Endodermal cell (in vitro differentiated cells): ENCODE measurements at regions not wholly inside any gene's neighbourhood (a gene's known extent, or its start where the extent isn't known, plus 50 kb on each side); places are given as distances from the start of the nearest gene placed in this dataset.

Experiments
- DNase-seq: peaks from one replicate; pipeline ENCODE4 v3.0.0-alpha.2; 2017
- H3K27ac ChIP-seq: 2 replicates; pipeline ENCODE4 v1.5.1; 2013; ENCODE audit warnings: mild to moderate bottlenecking, low read depth, low read length, moderate library complexity
- H3K27me3 ChIP-seq: 2 replicates; pipeline ENCODE4 v1.6.1; 2013; ENCODE audit warnings: mild to moderate bottlenecking, low read length, moderate library complexity; ENCODE audit not compliant: insufficient read depth, control insufficient read depth, poor library complexity, severe bottlenecking
- H3K36me3 ChIP-seq: 2 replicates; pipeline ENCODE4 v1.7.0; 2013; ENCODE audit warnings: mild to moderate bottlenecking, low read length, moderate library complexity; ENCODE audit not compliant: control insufficient read depth, insufficient read depth
- H3K4me1 ChIP-seq: one replicate; pipeline ENCODE4 v1.7.0; 2013; ENCODE audit warnings: low read length; ENCODE audit not compliant: control insufficient read depth, insufficient read depth
- H3K4me3 ChIP-seq: 2 replicates; pipeline ENCODE4 v1.5.1; 2013; ENCODE audit warnings: mild to moderate bottlenecking, low read length, moderate library complexity
- H3K9ac ChIP-seq: 2 replicates; pipeline ENCODE4 v1.6.1; 2013; ENCODE audit warnings: mild to moderate bottlenecking, low read length, moderate library complexity; ENCODE audit not compliant: poor library complexity, severe bottlenecking; ENCODE audit errors: extremely low read depth
- H3K9me3 ChIP-seq: 2 replicates; pipeline ENCODE4 v1.6.1; 2013; ENCODE audit warnings: mild to moderate bottlenecking, low read length, moderate library complexity; ENCODE audit not compliant: control insufficient read depth
- H3K27ac Mint-ChIP-seq: 2 replicates; pipeline ENCODE4 v1.8.0; 2020; ENCODE audit warnings: mixed read lengths
- H3K27me3 Mint-ChIP-seq: 2 replicates; pipeline ENCODE4 v1.8.0; 2021; ENCODE audit warnings: mild to moderate bottlenecking, mixed read lengths; ENCODE audit not compliant: insufficient read depth
- H3K36me3 Mint-ChIP-seq: 2 replicates; pipeline ENCODE4 v1.8.0; 2020; ENCODE audit warnings: low read depth, mixed read lengths
- H3K4me1 Mint-ChIP-seq: 2 replicates; pipeline ENCODE4 v1.8.0; 2020; ENCODE audit warnings: mixed read lengths
- H3K4me3 Mint-ChIP-seq: 2 replicates; pipeline ENCODE4 v1.8.0; 2020; ENCODE audit warnings: mild to moderate bottlenecking, moderate library complexity, mixed read lengths
- H3K9me3 Mint-ChIP-seq: 2 replicates; pipeline ENCODE4 v1.8.0; 2020; ENCODE audit warnings: mild to moderate bottlenecking, mixed read lengths
- WGBS, 2 experiments: methylation state at CpG; one replicate each; pipeline versions ENCODE4 v1.1.5 to v1.1.7; 2013; ENCODE audit warnings: missing lambda C conversion rate in 2 of 2, mixed read lengths in 1 of 2; ENCODE audit not compliant: insufficient coverage in 1 of 2, insufficient read length in 1 of 2; 5-methylcytosine and 5-hydroxymethylcytosine counted together
- TF ChIP-seq, protein P1 (sequence below): fragments of 200-600 bp; sonication (generic); conservative IDR thresholded peaks from 2 replicates; pipeline ENCODE4 v1.5.0; 2021; ENCODE audit warnings: antibody characterized with exemption, mild to moderate bottlenecking

DNA sequence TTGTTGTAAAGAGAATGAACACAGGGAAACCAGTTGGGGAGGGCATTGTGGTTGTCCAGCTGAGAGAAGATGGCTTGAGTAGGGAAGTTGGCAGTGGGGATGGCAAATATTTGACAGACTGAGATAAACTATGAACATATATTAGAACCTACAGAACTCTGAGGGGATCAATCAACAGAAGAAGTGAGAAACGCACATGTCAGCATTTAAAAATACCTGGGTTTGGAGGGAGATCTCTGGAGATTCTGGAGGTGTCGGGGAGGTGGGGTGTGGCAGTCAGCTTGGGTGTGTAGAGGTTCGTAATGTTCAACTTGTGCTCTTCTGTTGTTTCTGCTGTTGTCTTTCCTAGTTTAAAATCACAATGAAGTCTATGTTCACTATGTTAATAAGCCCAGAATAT lies 517.8 kb downstream of the AACS start:
- H3K27me3 Mint-ChIP-seq, result no peaks in the 10 kb centered on the region
- H3K4me1 ChIP-seq, result no peaks in the 10 kb centered on the region
- no peaks in the 10 kb centered on the region for H3K4me1 Mint-ChIP-seq
- H3K36me3 Mint-ChIP-seq, result no peaks in the 10 kb centered on the region
- peaks cover 12% of the 10 kb centered on the region for H3K9me3 Mint-ChIP-seq
- H3K4me3 Mint-ChIP-seq, result no peak overlapping the region
- no peak overlapping the region for H3K27ac ChIP-seq
- peaks cover 9% of the 10 kb centered on the region for H3K9me3 ChIP-seq
- no peaks in the 10 kb centered on the region for H3K27me3 ChIP-seq
- TF ChIP-seq, protein P1, sequence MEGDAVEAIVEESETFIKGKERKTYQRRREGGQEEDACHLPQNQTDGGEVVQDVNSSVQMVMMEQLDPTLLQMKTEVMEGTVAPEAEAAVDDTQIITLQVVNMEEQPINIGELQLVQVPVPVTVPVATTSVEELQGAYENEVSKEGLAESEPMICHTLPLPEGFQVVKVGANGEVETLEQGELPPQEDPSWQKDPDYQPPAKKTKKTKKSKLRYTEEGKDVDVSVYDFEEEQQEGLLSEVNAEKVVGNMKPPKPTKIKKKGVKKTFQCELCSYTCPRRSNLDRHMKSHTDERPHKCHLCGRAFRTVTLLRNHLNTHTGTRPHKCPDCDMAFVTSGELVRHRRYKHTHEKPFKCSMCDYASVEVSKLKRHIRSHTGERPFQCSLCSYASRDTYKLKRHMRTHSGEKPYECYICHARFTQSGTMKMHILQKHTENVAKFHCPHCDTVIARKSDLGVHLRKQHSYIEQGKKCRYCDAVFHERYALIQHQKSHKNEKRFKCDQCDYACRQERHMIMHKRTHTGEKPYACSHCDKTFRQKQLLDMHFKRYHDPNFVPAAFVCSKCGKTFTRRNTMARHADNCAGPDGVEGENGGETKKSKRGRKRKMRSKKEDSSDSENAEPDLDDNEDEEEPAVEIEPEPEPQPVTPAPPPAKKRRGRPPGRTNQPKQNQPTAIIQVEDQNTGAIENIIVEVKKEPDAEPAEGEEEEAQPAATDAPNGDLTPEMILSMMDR, result no peak
- no peak overlapping the region for H3K9ac ChIP-seq
- no peaks in the 10 kb centered on the region for H3K36me3 ChIP-seq
- WGBS, 2 experiments, result 94 to 100% methylated on average over 3 of the region's 3 CpGs
- no peak for DNase-seq
- H3K27ac Mint-ChIP-seq, result no peak overlapping the region
- no peak overlapping the region for H3K4me3 ChIP-seq

DNA sequence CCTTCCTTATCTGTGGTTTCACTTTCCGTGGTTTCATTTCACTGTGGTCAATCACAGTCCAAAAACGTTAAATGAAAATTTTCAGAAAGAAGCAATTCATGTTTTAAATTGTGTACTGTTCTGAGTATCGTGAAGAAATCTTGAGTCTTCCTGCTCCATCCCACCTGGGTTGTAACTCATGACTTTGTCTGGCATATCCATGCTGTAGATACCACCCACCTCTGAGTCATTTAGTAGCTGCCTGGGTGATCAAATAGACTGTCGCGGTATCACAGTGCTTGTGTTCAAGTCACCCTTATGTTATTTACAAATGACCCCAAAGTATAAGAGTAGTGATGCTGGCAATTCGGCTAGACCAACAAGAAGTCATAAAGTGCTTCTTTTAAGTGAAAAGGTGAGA lies 521.2 kb downstream of the AACS start:
- no peak overlapping the region for H3K4me3 Mint-ChIP-seq
- no peaks in the 10 kb centered on the region for H3K36me3 Mint-ChIP-seq
- Histone ChIP-seq H3K36me3 (no peaks in the 10 kb centered on the region), H3K4me3 (no peak overlapping the region), H3K27me3 (no peaks in the 10 kb centered on the region), H3K4me1 (no peaks in the 10 kb centered on the region), H3K9ac (no peak overlapping the region), H3K9me3 (no peaks in the 10 kb centered on the region), H3K27ac (no peak overlapping the region)
- H3K9me3 Mint-ChIP-seq, result no peaks in the 10 kb centered on the region
- no peaks in the 10 kb centered on the region for H3K4me1 Mint-ChIP-seq
- H3K27me3 Mint-ChIP-seq, result no peaks in the 10 kb centered on the region
- 87 to 88% methylated on average over 5 to 6 of the region's 6 CpGs for WGBS, 2 experiments
- TF ChIP-seq, protein P1, result no peak
- no peak overlapping the region for H3K27ac Mint-ChIP-seq
- DNase-seq, result no peak

DNA sequence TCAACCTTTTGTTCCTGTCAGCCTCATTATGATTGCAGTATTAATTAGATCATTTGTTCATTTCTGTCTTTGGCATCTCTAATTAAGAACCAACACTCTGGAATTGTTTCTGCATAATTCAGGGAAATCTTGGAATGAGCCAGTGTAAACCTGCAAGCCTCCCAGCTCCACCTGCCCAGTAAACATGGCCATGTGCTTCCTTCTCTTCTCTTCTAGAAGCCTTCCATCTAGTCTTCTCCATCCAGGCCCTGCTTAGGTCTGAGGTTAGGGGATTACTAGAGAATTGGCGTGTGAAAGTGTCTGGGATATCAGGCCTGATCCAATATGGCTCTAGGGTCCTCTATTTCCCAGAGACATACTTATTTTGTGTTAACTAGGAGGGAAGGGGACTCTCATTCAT lies 528.0 kb downstream of the AACS start:
- DNase-seq, result no peak
- no peak overlapping the region for H3K27ac ChIP-seq
- peaks cover 2% of the 10 kb centered on the region for H3K36me3 Mint-ChIP-seq
- no peaks in the 10 kb centered on the region for H3K36me3 ChIP-seq
- no peak overlapping the region for H3K9ac ChIP-seq
- H3K4me3 ChIP-seq, result no peak overlapping the region
- WGBS, 2 experiments, result 100% methylated on average over 1 of the region's 1 CpG; no CpG with 5 or more reads in 1 of the 2 experiments
- H3K4me1 ChIP-seq, result peaks cover 4% of the 10 kb centered on the region
- H3K27me3 ChIP-seq, result no peaks in the 10 kb centered on the region
- no peaks in the 10 kb centered on the region for H3K27me3 Mint-ChIP-seq
- peaks cover 8% of the 10 kb centered on the region for H3K9me3 ChIP-seq
- H3K9me3 Mint-ChIP-seq, result peaks cover 6% of the 10 kb centered on the region
- TF ChIP-seq, protein P1, result no peak
- H3K4me1 Mint-ChIP-seq, result no peaks in the 10 kb centered on the region
- no peak overlapping the region for H3K4me3 Mint-ChIP-seq
- no peak overlapping the region for H3K27ac Mint-ChIP-seq
